ENCODE measurements at regions not wholly inside any gene's neighbourhood (a gene's known extent, or its start where the extent isn't known, plus 50 kb on each side); places are given as distances from the start of the nearest gene placed in this dataset.

DNA sequence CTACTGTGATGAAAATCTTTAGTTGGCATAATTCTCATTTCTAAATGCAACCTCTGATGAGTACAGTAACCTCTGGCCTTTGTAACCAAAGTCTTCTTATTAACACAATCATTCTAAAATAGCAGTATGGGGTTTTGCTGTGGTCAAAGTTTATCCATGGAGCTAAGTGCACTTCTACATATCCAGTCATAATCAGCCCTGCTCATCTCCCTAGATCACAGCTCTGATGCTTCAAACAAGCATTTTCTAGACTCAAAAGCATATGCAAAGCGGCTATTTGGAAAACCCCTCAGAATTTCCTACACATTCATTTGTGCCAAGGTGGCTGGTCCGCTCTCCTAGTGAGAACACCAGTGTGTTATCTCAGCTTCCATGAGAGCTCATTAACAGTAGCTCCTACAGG is 418.6 kb downstream of the MRPL39 start:
- TF ChIP-seq, protein P1, sequence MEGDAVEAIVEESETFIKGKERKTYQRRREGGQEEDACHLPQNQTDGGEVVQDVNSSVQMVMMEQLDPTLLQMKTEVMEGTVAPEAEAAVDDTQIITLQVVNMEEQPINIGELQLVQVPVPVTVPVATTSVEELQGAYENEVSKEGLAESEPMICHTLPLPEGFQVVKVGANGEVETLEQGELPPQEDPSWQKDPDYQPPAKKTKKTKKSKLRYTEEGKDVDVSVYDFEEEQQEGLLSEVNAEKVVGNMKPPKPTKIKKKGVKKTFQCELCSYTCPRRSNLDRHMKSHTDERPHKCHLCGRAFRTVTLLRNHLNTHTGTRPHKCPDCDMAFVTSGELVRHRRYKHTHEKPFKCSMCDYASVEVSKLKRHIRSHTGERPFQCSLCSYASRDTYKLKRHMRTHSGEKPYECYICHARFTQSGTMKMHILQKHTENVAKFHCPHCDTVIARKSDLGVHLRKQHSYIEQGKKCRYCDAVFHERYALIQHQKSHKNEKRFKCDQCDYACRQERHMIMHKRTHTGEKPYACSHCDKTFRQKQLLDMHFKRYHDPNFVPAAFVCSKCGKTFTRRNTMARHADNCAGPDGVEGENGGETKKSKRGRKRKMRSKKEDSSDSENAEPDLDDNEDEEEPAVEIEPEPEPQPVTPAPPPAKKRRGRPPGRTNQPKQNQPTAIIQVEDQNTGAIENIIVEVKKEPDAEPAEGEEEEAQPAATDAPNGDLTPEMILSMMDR (IDR thresholded peaks at IDR 0.05): no peak
- TF ChIP-seq POLR2AphosphoS5 (IDR thresholded peaks at IDR 0.05): no peak
- TF ChIP-seq POLR2A (IDR thresholded peaks at IDR 0.05): no peak
- no peak for TF ChIP-seq EP300 (IDR thresholded peaks at IDR 0.05)
